Urothelium cell line (cell line): ENCODE measurements at regions not wholly inside any gene's neighbourhood (a gene's known extent, or its start where the extent isn't known, plus 50 kb on each side); places are given as distances from the start of the nearest gene placed in this dataset.

ENCODE experiments used
- DNase-seq: peaks from one replicate; pipeline ENCODE4 v3.0.0; 2011; ENCODE audit warnings: low spot score, mixed read lengths
- FAIRE-seq: peaks from 2 replicates; lab custom pipeline; 2011; peaks lifted over from hg19 to GRCh38; lab: Jason Lieb, UNC

GRCh38 chr6:14187406-14187805 is 69.8 kb downstream of the CD83 start:
- FAIRE-seq (no peak), DNase-seq (no peak)

GRCh38 chr6:14189074-14189473 is 71.5 kb downstream of the CD83 start:
- FAIRE-seq: no peak
- no peak for DNase-seq

- DNase-seq (no peak), FAIRE-seq (no peak)
These were observed 72.8 kb downstream of the CD83 start for GRCh38 chr6:14190191-14190928.

- FAIRE-seq (no peak), DNase-seq (no peak)
These were observed 73.3 kb downstream of the CD83 start for GRCh38 chr6:14190929-14191224.

GRCh38 chr6:14191761-14192160 is 74.2 kb downstream of the CD83 start:
- DNase-seq (no peak), FAIRE-seq (no peak)

- FAIRE-seq: no peak
- DNase-seq: no peak
These were observed 74.7 kb downstream of the CD83 start for GRCh38 chr6:14192216-14192788.

GRCh38 chr6:14193524-14193923 is 76.0 kb downstream of the CD83 start:
- FAIRE-seq: no peak
- no peak for DNase-seq

GRCh38 chr6:14194483-14194882 is 76.9 kb downstream of the CD83 start:
- FAIRE-seq (no peak), DNase-seq (no peak)

GRCh38 chr6:14194976-14195375 is 77.4 kb downstream of the CD83 start:
- FAIRE-seq: no peak
- no peak for DNase-seq

GRCh38 chr6:14196026-14196425 is 78.5 kb downstream of the CD83 start:
- DNase-seq (no peak), FAIRE-seq (no peak)

- DNase-seq (no peak), FAIRE-seq (no peak)
These were observed 79.5 kb downstream of the CD83 start for GRCh38 chr6:14197118-14197517.

- no peak for FAIRE-seq
- no peak for DNase-seq
These were observed 82.5 kb downstream of the CD83 start for GRCh38 chr6:14200047-14200446.

GRCh38 chr6:14202947-14203346 is 85.4 kb downstream of the CD83 start:
- DNase-seq (no peak), FAIRE-seq (no peak)

GRCh38 chr6:14206391-14206790 is 88.8 kb downstream of the CD83 start:
- DNase-seq (no peak), FAIRE-seq (no peak)

GRCh38 chr6:14207448-14207847 is 89.9 kb downstream of the CD83 start:
- DNase-seq (no peak), FAIRE-seq (no peak)

GRCh38 chr6:14209000-14209399 is 91.4 kb downstream of the CD83 start:
- DNase-seq: no peak
- no peak for FAIRE-seq

- no peak for FAIRE-seq
These were observed 92.5 kb downstream of the CD83 start for GRCh38 chr6:14210077-14210476.

GRCh38 chr6:14210663-14211561 is 93.3 kb downstream of the CD83 start:
- FAIRE-seq: peak; percentile 81
- peak; percentile 96 for DNase-seq

More at GRCh38 chr6:14210077-14210476, 92.5 kb downstream of the CD83 start:
- DNase-seq: no peak

- DNase-seq (peak; percentile 27), FAIRE-seq (no peak)
These were observed 94.0 kb downstream of the CD83 start for GRCh38 chr6:14211562-14211942.

- FAIRE-seq (no peak), DNase-seq (peak; percentile 26)
These were observed 94.4 kb downstream of the CD83 start for GRCh38 chr6:14212020-14212419.

- FAIRE-seq: no peak
- no peak for DNase-seq
These were observed 95.1 kb downstream of the CD83 start for GRCh38 chr6:14212632-14213031.
